Hepatocyte (in vitro differentiated cells): ENCODE measurements at regions not wholly inside any gene's neighbourhood (a gene's known extent, or its start where the extent isn't known, plus 50 kb on each side); places are given as distances from the start of the nearest gene placed in this dataset.

Source experiments
- DNase-seq: peaks from one replicate; pipeline ENCODE4 v3.0.0-alpha.2; 2016; ENCODE audit warnings: low spot score
- H2AFZ ChIP-seq: fragments of 200-600 bp; sonication (generic); 2 replicates; pipeline ENCODE4 v1.6.0; 2016; ENCODE audit warnings: antibody characterized with exemption, mild to moderate bottlenecking
- H3K27ac ChIP-seq: fragments of 200-600 bp; sonication (generic); 2 replicates; pipeline ENCODE4 v1.5.1; 2016; ENCODE audit warnings: mild to moderate bottlenecking
- H3K27me3 ChIP-seq: fragments of 200-600 bp; sonication (generic); 2 replicates; pipeline ENCODE4 v1.6.1; 2016
- H3K36me3 ChIP-seq: fragments of 200-600 bp; sonication (generic); replicated peaks from 2 replicates; pipeline ENCODE4 v1.5.1; 2016; ENCODE audit warnings: low read depth; ENCODE audit not compliant: insufficient read depth
- H3K4me1 ChIP-seq: fragments of 200-600 bp; sonication (generic); 2 replicates; pipeline ENCODE4 v1.5.1; 2016; ENCODE audit warnings: mild to moderate bottlenecking, moderate library complexity; ENCODE audit not compliant: insufficient read depth
- H3K4me2 ChIP-seq: fragments of 200-600 bp; sonication (generic); 2 replicates; pipeline ENCODE4 v1.6.0; 2016
- H3K4me3 ChIP-seq: fragments of 200-600 bp; sonication (generic); 2 replicates; pipeline ENCODE4 v1.5.1; 2016; ENCODE audit warnings: mild to moderate bottlenecking
- H3K79me2 ChIP-seq: fragments of 200-600 bp; sonication (generic); 2 replicates; pipeline ENCODE4 v1.6.0; 2017; ENCODE audit warnings: mild to moderate bottlenecking
- H3K9me2 ChIP-seq: fragments of 200-600 bp; sonication (generic); replicated peaks from 2 replicates; pipeline ENCODE4 v1.6.0; 2017; ENCODE audit warnings: mild to moderate bottlenecking; ENCODE audit not compliant: insufficient read depth
- H3K9me3 ChIP-seq: fragments of 200-600 bp; sonication (generic); 2 replicates; pipeline ENCODE4 v1.5.1; 2016; ENCODE audit warnings: low read depth, mild to moderate bottlenecking
- H4K20me1 ChIP-seq: fragments of 200-600 bp; sonication (generic); 2 replicates; pipeline ENCODE4 v1.6.0; 2016; ENCODE audit warnings: mild to moderate bottlenecking; ENCODE audit not compliant: insufficient read depth, poor library complexity, severe bottlenecking
- EZH2 ChIP-seq: fragments of 200-600 bp; sonication (generic); IDR thresholded peaks from 2 replicates; pipeline ENCODE4 v1.6.1; 2016; ENCODE audit warnings: antibody characterized with exemption, mild to moderate bottlenecking, borderline replicate concordance
- EZH2phosphoT487 ChIP-seq: fragments of 200-600 bp; sonication (generic); IDR thresholded peaks from one replicate; pipeline ENCODE4 v1.6.1; 2018; ENCODE audit warnings: antibody characterized with exemption, mild to moderate bottlenecking, low read depth, moderate library complexity; ENCODE audit not compliant: unreplicated experiment, severe bottlenecking
- WGBS: methylation state at CpG from one replicate; pipeline ENCODE4 v1.1.6; 2016; ENCODE audit warnings: low lambda C conversion rate; ENCODE audit errors: missing lambda C conversion rate; 5-methylcytosine and 5-hydroxymethylcytosine counted together
- TF ChIP-seq, protein P1 (sequence below): fragments of 200-600 bp; sonication (generic); IDR thresholded peaks from 2 replicates; pipeline ENCODE4 v1.5.1; 2016; ENCODE audit warnings: antibody characterized with exemption, mild to moderate bottlenecking; ENCODE audit not compliant: poor library complexity

DNA sequence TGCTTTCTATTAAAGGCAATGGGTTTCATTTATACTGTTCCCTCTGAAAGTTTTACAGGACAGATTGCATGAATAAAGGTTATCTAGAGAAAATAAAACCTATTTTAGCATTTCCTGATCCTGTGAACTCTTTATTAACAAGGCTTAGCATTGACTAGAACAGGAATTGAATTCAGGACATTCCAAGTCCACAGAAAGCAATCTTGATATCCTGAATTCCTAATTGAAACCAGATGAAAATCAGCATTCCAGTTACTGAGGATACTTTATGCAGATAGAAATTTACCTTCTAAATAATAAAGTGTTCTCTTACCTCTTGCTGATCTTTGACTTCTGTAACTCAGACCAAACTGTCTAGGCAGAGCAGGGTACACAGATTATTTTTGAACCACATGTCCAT is 151.4 kb downstream of the ZNF518B start:
- Histone ChIP-seq H3K27ac (no peak overlapping the region), H3K4me2 (no peak overlapping the region), H2AFZ (no peak overlapping the region), H3K4me1 (no peaks in the 10 kb centered on the region), H4K20me1 (no peaks in the 10 kb centered on the region), H3K27me3 (no peaks in the 10 kb centered on the region), H3K4me3 (no peak overlapping the region), H3K36me3 (no peaks in the 10 kb centered on the region), H3K9me2 (no peaks in the 10 kb centered on the region), H3K9me3 (no peaks in the 10 kb centered on the region), H3K79me2 (no peaks in the 10 kb centered on the region)
- no peak for DNase-seq
- TF ChIP-seq, protein P1, sequence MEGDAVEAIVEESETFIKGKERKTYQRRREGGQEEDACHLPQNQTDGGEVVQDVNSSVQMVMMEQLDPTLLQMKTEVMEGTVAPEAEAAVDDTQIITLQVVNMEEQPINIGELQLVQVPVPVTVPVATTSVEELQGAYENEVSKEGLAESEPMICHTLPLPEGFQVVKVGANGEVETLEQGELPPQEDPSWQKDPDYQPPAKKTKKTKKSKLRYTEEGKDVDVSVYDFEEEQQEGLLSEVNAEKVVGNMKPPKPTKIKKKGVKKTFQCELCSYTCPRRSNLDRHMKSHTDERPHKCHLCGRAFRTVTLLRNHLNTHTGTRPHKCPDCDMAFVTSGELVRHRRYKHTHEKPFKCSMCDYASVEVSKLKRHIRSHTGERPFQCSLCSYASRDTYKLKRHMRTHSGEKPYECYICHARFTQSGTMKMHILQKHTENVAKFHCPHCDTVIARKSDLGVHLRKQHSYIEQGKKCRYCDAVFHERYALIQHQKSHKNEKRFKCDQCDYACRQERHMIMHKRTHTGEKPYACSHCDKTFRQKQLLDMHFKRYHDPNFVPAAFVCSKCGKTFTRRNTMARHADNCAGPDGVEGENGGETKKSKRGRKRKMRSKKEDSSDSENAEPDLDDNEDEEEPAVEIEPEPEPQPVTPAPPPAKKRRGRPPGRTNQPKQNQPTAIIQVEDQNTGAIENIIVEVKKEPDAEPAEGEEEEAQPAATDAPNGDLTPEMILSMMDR, result no peak
- TF ChIP-seq EZH2 (no peak), EZH2phosphoT487 (no peak)

DNA sequence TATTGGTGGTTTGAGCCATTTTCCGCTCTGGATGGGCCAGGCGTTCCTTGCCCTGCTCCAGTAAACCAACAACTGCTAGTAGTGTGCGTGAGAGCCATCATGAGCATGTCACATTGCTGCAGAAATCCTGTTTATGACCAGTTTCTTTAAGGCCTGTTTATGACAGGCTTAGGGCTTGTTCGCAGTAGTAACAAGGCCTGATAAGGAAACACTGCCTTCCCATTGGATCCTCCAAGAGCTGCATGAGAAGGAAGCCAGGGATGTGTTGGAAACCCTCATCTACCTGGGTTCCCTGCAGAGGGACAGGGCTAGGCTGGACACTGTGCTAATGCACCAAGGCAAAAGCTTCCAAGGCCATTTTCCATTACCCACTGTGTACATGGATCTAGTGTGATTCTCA is 153.9 kb downstream of the ZNF518B start:
- Histone ChIP-seq H3K9me2 (no peaks in the 10 kb centered on the region), H2AFZ (no peak overlapping the region), H3K4me3 (no peak overlapping the region), H3K4me1 (no peaks in the 10 kb centered on the region), H3K79me2 (no peaks in the 10 kb centered on the region), H3K9me3 (no peaks in the 10 kb centered on the region), H3K4me2 (no peak overlapping the region), H3K27ac (peak overlapping the region; percentile 78), H3K27me3 (no peaks in the 10 kb centered on the region), H3K36me3 (no peaks in the 10 kb centered on the region), H4K20me1 (no peaks in the 10 kb centered on the region)
- TF ChIP-seq EZH2, result no peak
- no peak for TF ChIP-seq EZH2phosphoT487
- TF ChIP-seq, protein P1, result no peak
- peak; percentile 60 for DNase-seq
- 45% methylated on average over 4 of the region's 4 CpGs for WGBS

DNA sequence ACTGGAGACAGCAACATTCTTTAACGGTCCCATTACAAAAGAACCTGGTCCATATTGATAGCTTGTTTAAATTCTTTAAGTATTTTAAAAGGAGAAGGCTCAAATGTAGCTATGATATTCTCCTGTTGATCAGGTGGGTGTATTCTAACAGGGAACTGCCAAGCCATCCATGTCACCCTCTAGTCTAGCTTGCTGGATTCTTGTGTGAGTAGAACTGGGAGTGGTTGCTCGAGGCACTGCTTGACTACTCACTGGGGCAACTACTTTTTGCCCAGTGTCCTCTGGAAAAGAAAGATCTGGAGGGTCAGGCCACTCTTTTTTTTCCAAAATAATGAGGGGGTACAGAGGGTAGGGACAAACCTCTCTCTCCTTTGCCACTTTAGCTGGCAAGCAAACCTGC is 155.1 kb downstream of the ZNF518B start:
- Histone ChIP-seq H3K4me1 (peaks cover 1% of the 10 kb centered on the region), H3K4me3 (no peak overlapping the region), H3K27me3 (no peaks in the 10 kb centered on the region), H3K9me2 (no peaks in the 10 kb centered on the region), H3K9me3 (no peaks in the 10 kb centered on the region), H3K79me2 (no peaks in the 10 kb centered on the region), H3K36me3 (no peaks in the 10 kb centered on the region), H2AFZ (no peak overlapping the region), H3K27ac (no peak overlapping the region), H3K4me2 (no peak overlapping the region), H4K20me1 (no peaks in the 10 kb centered on the region)
- DNase-seq, result no peak
- WGBS, result 81% methylated on average over 2 of the region's 2 CpGs
- TF ChIP-seq EZH2phosphoT487 (no peak), EZH2 (no peak)
- TF ChIP-seq, protein P1, result no peak

DNA sequence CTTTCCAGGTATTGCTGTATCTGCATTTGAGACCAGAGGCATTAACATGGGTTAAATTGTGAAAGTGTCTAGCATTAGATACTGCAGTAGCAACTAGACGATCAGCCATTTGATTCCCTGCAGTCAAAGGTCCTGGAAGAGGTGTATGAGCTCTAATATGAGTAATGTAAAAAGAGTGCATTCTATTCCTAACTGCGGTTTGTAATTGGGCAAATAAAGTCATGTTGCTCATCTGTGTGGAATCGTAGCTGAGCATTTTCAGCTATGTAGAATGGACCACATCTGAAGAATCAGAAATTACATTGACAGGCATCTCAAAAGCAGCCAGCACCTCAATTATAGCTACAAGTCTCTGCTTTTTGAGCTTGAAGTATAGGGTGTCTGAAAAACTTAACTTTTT is 157.6 kb downstream of the ZNF518B start:
- H3K36me3 ChIP-seq, result no peaks in the 10 kb centered on the region
- 61% methylated on average over 3 of the region's 3 CpGs for WGBS
- H3K4me2 ChIP-seq, result no peak overlapping the region
- no peak overlapping the region for H2AFZ ChIP-seq
- H3K4me3 ChIP-seq, result no peak overlapping the region
- TF ChIP-seq EZH2 (no peak), EZH2phosphoT487 (no peak)
- TF ChIP-seq, protein P1, result no peak
- H3K79me2 ChIP-seq, result no peaks in the 10 kb centered on the region
- H4K20me1 ChIP-seq, result no peaks in the 10 kb centered on the region
- H3K4me1 ChIP-seq, result peaks cover 13% of the 10 kb centered on the region
- H3K9me3 ChIP-seq, result no peaks in the 10 kb centered on the region
- DNase-seq, result no peak
- no peak overlapping the region for H3K27ac ChIP-seq
- no peaks in the 10 kb centered on the region for H3K27me3 ChIP-seq
- H3K9me2 ChIP-seq, result no peaks in the 10 kb centered on the region
